DOHH2 (cell line): ENCODE measurements at regions not wholly inside any gene's neighbourhood (a gene's known extent, or its start where the extent isn't known, plus 50 kb on each side); places are given as distances from the start of the nearest gene placed in this dataset.

Experiments
- H3F3A ChIP-seq: fragments of 200-600 bp; sonication (generic), shearing (Covaris generic); 2 replicates; pipeline ENCODE4 v1.6.0; 2016; ENCODE audit warnings: antibody characterized with exemption, mild to moderate bottlenecking; ENCODE audit not compliant: control insufficient read depth, insufficient read depth
- H3K27ac ChIP-seq: fragments of 200-600 bp; sonication (generic); 2 replicates; pipeline ENCODE4 v1.5.1; 2014; ENCODE audit warnings: low read depth, mild to moderate bottlenecking, low read length, moderate library complexity
- H3K27me3 ChIP-seq: fragments of 200-600 bp; sonication (generic); 2 replicates; pipeline ENCODE4 v1.6.1; 2014; ENCODE audit warnings: mild to moderate bottlenecking, low read length, mixed read lengths; ENCODE audit not compliant: control insufficient read depth
- H3K36me3 ChIP-seq: fragments of 200-600 bp; sonication (generic); 2 replicates; pipeline ENCODE4 v1.6.1; 2014; ENCODE audit warnings: mild to moderate bottlenecking, low read length, moderate library complexity, mixed read lengths; ENCODE audit not compliant: control insufficient read depth
- H3K4me1 ChIP-seq: fragments of 200-600 bp; sonication (generic); 2 replicates; pipeline ENCODE4 v1.6.1; 2014; ENCODE audit warnings: mild to moderate bottlenecking, low read length, mixed read lengths; ENCODE audit not compliant: control insufficient read depth
- H3K4me2 ChIP-seq: fragments of 200-600 bp; sonication (generic); 2 replicates; pipeline ENCODE4 v1.6.0; 2014; ENCODE audit warnings: mild to moderate bottlenecking, low read length, moderate library complexity
- H3K4me3 ChIP-seq: fragments of 200-600 bp; sonication (generic); 2 replicates; pipeline ENCODE4 v1.5.1; 2014; ENCODE audit warnings: mild to moderate bottlenecking, low read length, mixed read lengths
- H3K79me2 ChIP-seq: fragments of 200-600 bp; sonication (generic); 2 replicates; pipeline ENCODE4 v1.6.1; 2014; ENCODE audit warnings: mild to moderate bottlenecking, low read length, mixed read lengths; ENCODE audit not compliant: control insufficient read depth
- H3K9me2 ChIP-seq: fragments of 200-600 bp; sonication (generic); replicated peaks from 2 replicates; pipeline ENCODE4 v1.6.1; 2014; ENCODE audit warnings: mild to moderate bottlenecking, low read length, mixed read lengths; ENCODE audit not compliant: control insufficient read depth
- H3K9me3 ChIP-seq: fragments of 200-600 bp; sonication (generic); 2 replicates; pipeline ENCODE4 v1.6.1; 2014; ENCODE audit warnings: antibody characterized with exemption, low read length, mixed read lengths; ENCODE audit not compliant: control insufficient read depth, insufficient read depth
- H4K20me1 ChIP-seq: fragments of 200-600 bp; sonication (generic); 2 replicates; pipeline ENCODE4 v1.6.0; 2014; ENCODE audit warnings: low read depth, mild to moderate bottlenecking, antibody characterized with exemption, low read length, moderate library complexity; ENCODE audit not compliant: control insufficient read depth, insufficient read depth
- EZH2phosphoT487 ChIP-seq: fragments of 200-600 bp; sonication (generic); IDR thresholded peaks from 2 replicates; pipeline ENCODE4 v1.6.1; 2017; ENCODE audit warnings: borderline replicate concordance, mild to moderate bottlenecking, antibody characterized with exemption, low read length, moderate library complexity, mixed read lengths
- TF ChIP-seq, protein P1 (sequence below): fragments of 200-600 bp; sonication (generic); IDR thresholded peaks from one replicate; pipeline ENCODE4 v1.5.1; 2014; ENCODE audit warnings: antibody characterized with exemption, mild to moderate bottlenecking, low read depth, low read length; ENCODE audit not compliant: poor library complexity, severe bottlenecking

GRCh38 chr18:4906856-4907255 is 290.2 kb downstream of the AKAIN1 start:
- H3F3A ChIP-seq: no peaks in the 10 kb centered on the region
- no peaks in the 10 kb centered on the region for H3K9me3 ChIP-seq
- H3K9me2 ChIP-seq: no peaks in the 10 kb centered on the region
- H3K4me1 ChIP-seq: no peaks in the 10 kb centered on the region
- no peaks in the 10 kb centered on the region for H3K79me2 ChIP-seq
- H3K4me3 ChIP-seq: no peak overlapping the region
- no peaks in the 10 kb centered on the region for H3K36me3 ChIP-seq
- H3K4me2 ChIP-seq: no peak overlapping the region
- no peak overlapping the region for H3K27ac ChIP-seq
- no peaks in the 10 kb centered on the region for H4K20me1 ChIP-seq
- TF ChIP-seq, protein P1, sequence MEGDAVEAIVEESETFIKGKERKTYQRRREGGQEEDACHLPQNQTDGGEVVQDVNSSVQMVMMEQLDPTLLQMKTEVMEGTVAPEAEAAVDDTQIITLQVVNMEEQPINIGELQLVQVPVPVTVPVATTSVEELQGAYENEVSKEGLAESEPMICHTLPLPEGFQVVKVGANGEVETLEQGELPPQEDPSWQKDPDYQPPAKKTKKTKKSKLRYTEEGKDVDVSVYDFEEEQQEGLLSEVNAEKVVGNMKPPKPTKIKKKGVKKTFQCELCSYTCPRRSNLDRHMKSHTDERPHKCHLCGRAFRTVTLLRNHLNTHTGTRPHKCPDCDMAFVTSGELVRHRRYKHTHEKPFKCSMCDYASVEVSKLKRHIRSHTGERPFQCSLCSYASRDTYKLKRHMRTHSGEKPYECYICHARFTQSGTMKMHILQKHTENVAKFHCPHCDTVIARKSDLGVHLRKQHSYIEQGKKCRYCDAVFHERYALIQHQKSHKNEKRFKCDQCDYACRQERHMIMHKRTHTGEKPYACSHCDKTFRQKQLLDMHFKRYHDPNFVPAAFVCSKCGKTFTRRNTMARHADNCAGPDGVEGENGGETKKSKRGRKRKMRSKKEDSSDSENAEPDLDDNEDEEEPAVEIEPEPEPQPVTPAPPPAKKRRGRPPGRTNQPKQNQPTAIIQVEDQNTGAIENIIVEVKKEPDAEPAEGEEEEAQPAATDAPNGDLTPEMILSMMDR: no peak
- no peak for TF ChIP-seq EZH2phosphoT487
- H3K27me3 ChIP-seq: no peaks in the 10 kb centered on the region

DNA sequence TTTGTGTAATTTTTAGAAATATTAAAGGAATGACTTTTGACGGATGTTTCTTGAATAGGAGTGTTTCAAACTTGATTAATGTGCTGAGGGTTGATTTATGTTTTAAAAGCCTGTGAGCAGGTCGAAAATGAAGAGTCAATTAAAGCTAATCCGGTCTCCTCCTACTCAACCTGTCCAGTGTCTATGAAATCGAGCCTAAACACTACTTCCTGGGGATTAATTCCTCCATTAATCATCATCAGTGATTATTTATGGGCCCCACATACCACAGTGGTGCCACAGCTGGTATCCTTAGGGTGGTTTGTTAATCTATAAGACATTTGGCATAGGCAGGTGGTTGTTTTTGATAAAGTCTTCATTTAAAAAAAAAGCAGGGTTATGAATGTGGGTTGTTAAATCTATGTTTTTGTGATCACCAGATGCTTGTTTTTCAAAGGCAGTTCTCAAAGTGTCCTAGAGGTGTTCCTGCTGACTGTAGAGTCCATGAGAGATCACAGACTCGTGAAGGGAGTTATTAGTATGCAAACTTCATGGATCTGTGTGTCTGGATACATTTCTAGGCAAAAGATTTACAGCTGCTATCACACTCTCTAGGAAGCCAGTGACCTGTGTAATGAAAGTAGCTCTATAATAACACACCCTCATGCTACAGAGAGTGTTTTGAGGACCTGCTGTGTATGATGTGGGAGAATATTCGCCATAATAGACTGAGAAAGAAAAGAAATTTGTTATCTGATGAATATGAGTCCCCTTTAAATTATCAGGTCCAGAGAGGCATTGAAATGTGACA is 308.6 kb downstream of the AKAIN1 start:
- H3K79me2 ChIP-seq: no peaks in the 10 kb centered on the region
- H3K27ac ChIP-seq: no peak overlapping the region
- no peak overlapping the region for H3K4me3 ChIP-seq
- H3K9me3 ChIP-seq: peaks cover 4% of the 10 kb centered on the region; the same call in 1 of the 2 replicates
- H3F3A ChIP-seq: no peaks in the 10 kb centered on the region
- no peak overlapping the region for H3K4me2 ChIP-seq
- no peaks in the 10 kb centered on the region for H3K27me3 ChIP-seq
- TF ChIP-seq EZH2phosphoT487: no peak
- TF ChIP-seq, protein P1: no peak
- no peaks in the 10 kb centered on the region for H4K20me1 ChIP-seq
- H3K36me3 ChIP-seq: no peaks in the 10 kb centered on the region
- no peaks in the 10 kb centered on the region for H3K4me1 ChIP-seq
- H3K9me2 ChIP-seq: no peaks in the 10 kb centered on the region

GRCh38 chr18:4878480-4878879 is 318.6 kb downstream of the AKAIN1 start:
- Histone ChIP-seq H3K4me2 (no peak overlapping the region), H3K27me3 (no peaks in the 10 kb centered on the region), H3K4me3 (no peak overlapping the region), H3K4me1 (no peaks in the 10 kb centered on the region), H3K79me2 (no peaks in the 10 kb centered on the region), H3K27ac (no peak overlapping the region), H3F3A (no peaks in the 10 kb centered on the region), H4K20me1 (no peaks in the 10 kb centered on the region), H3K9me2 (no peaks in the 10 kb centered on the region), H3K9me3 (no peaks in the 10 kb centered on the region; the same call in 1 of the 2 replicates), H3K36me3 (no peaks in the 10 kb centered on the region)
- no peak for TF ChIP-seq EZH2phosphoT487
- TF ChIP-seq, protein P1: no peak
